ENCODE measurements at regions not wholly inside any gene's neighbourhood (a gene's known extent, or its start where the extent isn't known, plus 50 kb on each side); places are given as distances from the start of the nearest gene placed in this dataset.

DNA sequence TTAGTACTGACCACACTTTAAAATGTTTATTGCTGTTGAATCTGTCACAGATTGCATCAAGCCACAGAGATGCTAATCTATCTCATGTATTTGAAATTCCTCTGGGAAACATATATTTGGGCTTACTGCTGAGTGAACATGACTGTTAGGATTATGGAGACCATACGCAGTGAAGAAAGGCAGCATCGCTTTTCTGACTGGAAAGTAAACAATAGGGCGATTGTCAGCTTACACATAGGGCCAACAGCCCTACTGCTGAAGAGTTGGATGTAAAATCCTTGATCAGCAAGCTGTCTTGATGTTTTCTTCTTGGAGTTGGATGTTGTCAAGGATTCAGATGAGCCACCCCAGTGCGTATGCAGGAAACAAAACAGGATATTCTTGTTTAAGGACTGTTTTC lies 368.7 kb upstream of the ADGRL2 start:
- TF ChIP-seq, protein P1, sequence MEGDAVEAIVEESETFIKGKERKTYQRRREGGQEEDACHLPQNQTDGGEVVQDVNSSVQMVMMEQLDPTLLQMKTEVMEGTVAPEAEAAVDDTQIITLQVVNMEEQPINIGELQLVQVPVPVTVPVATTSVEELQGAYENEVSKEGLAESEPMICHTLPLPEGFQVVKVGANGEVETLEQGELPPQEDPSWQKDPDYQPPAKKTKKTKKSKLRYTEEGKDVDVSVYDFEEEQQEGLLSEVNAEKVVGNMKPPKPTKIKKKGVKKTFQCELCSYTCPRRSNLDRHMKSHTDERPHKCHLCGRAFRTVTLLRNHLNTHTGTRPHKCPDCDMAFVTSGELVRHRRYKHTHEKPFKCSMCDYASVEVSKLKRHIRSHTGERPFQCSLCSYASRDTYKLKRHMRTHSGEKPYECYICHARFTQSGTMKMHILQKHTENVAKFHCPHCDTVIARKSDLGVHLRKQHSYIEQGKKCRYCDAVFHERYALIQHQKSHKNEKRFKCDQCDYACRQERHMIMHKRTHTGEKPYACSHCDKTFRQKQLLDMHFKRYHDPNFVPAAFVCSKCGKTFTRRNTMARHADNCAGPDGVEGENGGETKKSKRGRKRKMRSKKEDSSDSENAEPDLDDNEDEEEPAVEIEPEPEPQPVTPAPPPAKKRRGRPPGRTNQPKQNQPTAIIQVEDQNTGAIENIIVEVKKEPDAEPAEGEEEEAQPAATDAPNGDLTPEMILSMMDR (IDR thresholded peaks at IDR 0.05): no peak
- no peak for TF ChIP-seq POLR2A (IDR thresholded peaks at IDR 0.05)

Measured in breast epithelium (tissue), 3 donors.